Uterus (tissue), 3 donors: ENCODE measurements at regions not wholly inside any gene's neighbourhood (a gene's known extent, or its start where the extent isn't known, plus 50 kb on each side); places are given as distances from the start of the nearest gene placed in this dataset.

Source experiments
- DNase-seq, 2 donors: peaks; one replicate each; pipeline ENCODE4 v3.0.0-alpha.2; 2019 to 2020
- H3K27ac ChIP-seq, 2 donors: fragments of 200-600 bp; sonication (generic); 1 replicate in 1 of 2; 2 replicates in 1 of 2; pipeline ENCODE4 v1.5.1; 2016 to 2018
- H3K27me3 ChIP-seq, 2 donors: fragments of 200-600 bp; sonication (generic); one replicate each; pipeline ENCODE4 v1.5.1; 2018 to 2019; ENCODE audit warnings: control low read depth in 1 of 2
- H3K36me3 ChIP-seq, 2 donors: fragments of 200-600 bp; sonication (generic); one replicate each; pipeline ENCODE4 v1.5.1; 2019; ENCODE audit warnings: control low read depth in 1 of 2
- H3K4me1 ChIP-seq, 2 donors: fragments of 200-600 bp; sonication (generic); one replicate each; pipeline ENCODE4 v1.5.1; 2018 to 2019; ENCODE audit warnings: control low read depth in 1 of 2
- H3K4me3 ChIP-seq, 2 donors: fragments of 200-600 bp; sonication (generic); 1 replicate in 1 of 2; 2 replicates in 1 of 2; pipeline ENCODE4 v1.5.1; 2018 to 2019; ENCODE audit warnings: mild to moderate bottlenecking in 1 of 2
- H3K9me3 ChIP-seq, 2 donors: fragments of 200-600 bp; sonication (generic); one replicate each; pipeline ENCODE4 v1.5.1; 2019; ENCODE audit warnings: control low read depth in 1 of 2
- CTCF ChIP-seq, 4 experiments: fragments of 200-600 bp in 2 of 4; fragments of 450-650 bp in 2 of 4; sonication (generic) in 2 of 4; IDR thresholded peaks; one replicate each; pipeline ENCODE4 v1.5.1; 2016 to 2019; ENCODE audit warnings: antibody characterized with exemption in 4 of 4, mild to moderate bottlenecking in 2 of 4, moderate library complexity in 1 of 4
- POLR2A ChIP-seq, 2 donors: fragments of 450-650 bp; IDR thresholded peaks; one replicate each; pipeline ENCODE4 v1.6.1; 2016; ENCODE audit warnings: antibody characterized with exemption in 2 of 2, mild to moderate bottlenecking in 1 of 2, moderate library complexity in 1 of 2
- intact Hi-C: fragments of 100-400 bp; cut with DNase I; formaldehyde crosslinking; loops from one replicate; pipeline ENCODE4 v1.15.1; 2023; ENCODE audit warnings: low total_unique reads
- donor health status: DM: yes; HTN: yes; CAD: no.

GRCh38 chr1:238112952-238113621 lies 222.4 kb upstream of the ZP4 start:
- TF ChIP-seq POLR2A (IDR thresholded peaks at IDR 0.05) (no peak), CTCF (IDR thresholded peaks at IDR 0.05) (no peak)

GRCh38 chr1:238111516-238111915 lies 220.8 kb upstream of the ZP4 start:
- Histone ChIP-seq H3K4me3 (no peak overlapping the region), H3K27ac (no peak overlapping the region), H3K27me3 (no peaks in the 10 kb centered on the region), H3K36me3 (no peaks in the 10 kb centered on the region), H3K4me1 (no peaks in the 10 kb centered on the region), H3K9me3 (no peaks in the 10 kb centered on the region)
- intact Hi-C loops: no loop called here
- TF ChIP-seq POLR2A (IDR thresholded peaks at IDR 0.05) (no peak), CTCF (IDR thresholded peaks at IDR 0.05) (no peak)
- no peak for DNase-seq

More at GRCh38 chr1:238112952-238113621, 222.4 kb upstream of the ZP4 start:
- intact Hi-C loops: no loop called here
- H3K4me1 ChIP-seq: no peaks in the 10 kb centered on the region
- H3K27me3 ChIP-seq: no peaks in the 10 kb centered on the region
- H3K27ac ChIP-seq: no peak overlapping the region
- no peaks in the 10 kb centered on the region for H3K36me3 ChIP-seq
- no peak for DNase-seq
- H3K9me3 ChIP-seq: no peaks in the 10 kb centered on the region
- H3K4me3 ChIP-seq: no peak overlapping the region

GRCh38 chr1:238111081-238111480 lies 220.4 kb upstream of the ZP4 start:
- intact Hi-C loops: no loop called here
- no peaks in the 10 kb centered on the region for H3K4me1 ChIP-seq
- TF ChIP-seq POLR2A (IDR thresholded peaks at IDR 0.05) (no peak), CTCF (IDR thresholded peaks at IDR 0.05) (no peak)
- no peaks in the 10 kb centered on the region for H3K9me3 ChIP-seq
- no peaks in the 10 kb centered on the region for H3K36me3 ChIP-seq
- H3K27me3 ChIP-seq: no peaks in the 10 kb centered on the region
- no peak for DNase-seq
- no peak overlapping the region for H3K4me3 ChIP-seq
- H3K27ac ChIP-seq: no peak overlapping the region

GRCh38 chr1:238108417-238108816 lies 217.7 kb upstream of the ZP4 start:
- Histone ChIP-seq H3K4me3 (no peak overlapping the region), H3K4me1 (no peaks in the 10 kb centered on the region), H3K27me3 (no peaks in the 10 kb centered on the region), H3K9me3 (no peaks in the 10 kb centered on the region), H3K27ac (no peak overlapping the region), H3K36me3 (no peaks in the 10 kb centered on the region)
- intact Hi-C loops: no loop called here
- no peak for TF ChIP-seq CTCF (IDR thresholded peaks at IDR 0.05)
- TF ChIP-seq POLR2A (IDR thresholded peaks at IDR 0.05): no peak
- no peak for DNase-seq

GRCh38 chr1:238107322-238107721 lies 216.6 kb upstream of the ZP4 start:
- DNase-seq: no peak
- Histone ChIP-seq H3K4me3 (no peak overlapping the region), H3K36me3 (no peaks in the 10 kb centered on the region), H3K9me3 (no peaks in the 10 kb centered on the region), H3K4me1 (no peaks in the 10 kb centered on the region), H3K27ac (no peak overlapping the region), H3K27me3 (no peaks in the 10 kb centered on the region)
- TF ChIP-seq CTCF (IDR thresholded peaks at IDR 0.05) (no peak), POLR2A (IDR thresholded peaks at IDR 0.05) (no peak)
- intact Hi-C loops: no loop called here
